Suppressor macrophage treated with lipopolysaccharide for 1 hour (primary cell): ENCODE measurements at regions not wholly inside any gene's neighbourhood (a gene's known extent, or its start where the extent isn't known, plus 50 kb on each side); places are given as distances from the start of the nearest gene placed in this dataset.

Experiments used
- DNase-seq, 3 donors: peaks; one replicate each; pipeline ENCODE4 v3.0.0-alpha.2; 2020 to 2022

DNA sequence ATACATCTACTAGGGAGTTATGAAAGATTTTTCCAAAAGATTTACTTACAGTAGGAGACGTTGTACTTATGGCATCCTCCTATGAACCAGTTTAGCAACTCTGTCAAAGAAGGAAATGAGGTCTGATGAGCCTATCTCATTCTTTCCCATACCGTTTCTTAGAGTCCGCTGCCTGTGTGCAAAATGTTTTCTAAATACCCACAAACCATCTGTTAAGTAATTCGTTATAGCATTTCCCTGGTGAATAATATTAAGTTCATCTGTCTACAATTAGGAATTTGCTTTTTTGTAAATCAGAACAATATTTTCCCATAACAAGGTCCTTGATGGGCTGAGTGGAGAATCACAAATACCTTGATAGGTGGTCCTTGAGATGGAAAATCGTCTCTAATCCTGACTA lies 178.8 kb upstream of the TMTC4 start:
- no peak for DNase-seq

DNA sequence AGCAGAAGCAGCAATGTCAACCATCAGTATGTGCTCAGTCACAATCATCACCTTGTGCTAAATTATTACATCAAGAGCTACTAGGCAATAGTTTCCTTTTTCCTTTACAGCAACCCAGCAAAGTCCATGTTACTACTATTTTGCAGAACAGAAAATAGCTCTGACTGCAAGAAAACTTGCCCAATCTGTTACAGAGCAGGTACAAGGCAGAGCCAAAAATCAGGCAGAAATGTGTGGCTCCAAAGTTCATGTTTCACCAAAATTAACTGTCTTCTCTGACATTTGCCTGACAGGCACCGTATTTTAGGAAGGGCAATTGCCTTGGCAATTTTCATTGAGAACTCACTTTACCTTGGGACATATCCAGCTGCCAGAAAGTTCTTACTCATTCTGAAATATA lies 177.6 kb upstream of the TMTC4 start:
- DNase-seq, result no peak

DNA sequence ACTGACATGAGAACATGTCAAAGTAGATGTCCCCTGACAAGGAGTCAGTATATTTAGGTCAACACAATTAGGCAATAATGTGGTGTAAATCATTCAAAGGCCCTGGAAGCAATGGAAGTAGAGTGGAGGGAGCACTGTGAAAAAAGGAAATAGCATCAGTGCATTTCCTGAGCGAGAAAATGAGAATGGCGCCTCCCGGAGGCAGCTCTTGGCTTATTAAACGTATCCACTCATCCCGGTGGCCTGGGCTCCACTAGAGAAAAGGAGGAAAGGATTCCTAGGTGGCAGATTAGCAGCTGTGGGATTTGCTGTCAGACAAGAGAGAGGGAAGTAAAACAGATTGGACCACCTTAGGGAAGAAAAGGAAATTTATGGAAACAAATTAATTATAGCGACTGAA lies 173.7 kb upstream of the TMTC4 start:
- no peak for DNase-seq

DNA sequence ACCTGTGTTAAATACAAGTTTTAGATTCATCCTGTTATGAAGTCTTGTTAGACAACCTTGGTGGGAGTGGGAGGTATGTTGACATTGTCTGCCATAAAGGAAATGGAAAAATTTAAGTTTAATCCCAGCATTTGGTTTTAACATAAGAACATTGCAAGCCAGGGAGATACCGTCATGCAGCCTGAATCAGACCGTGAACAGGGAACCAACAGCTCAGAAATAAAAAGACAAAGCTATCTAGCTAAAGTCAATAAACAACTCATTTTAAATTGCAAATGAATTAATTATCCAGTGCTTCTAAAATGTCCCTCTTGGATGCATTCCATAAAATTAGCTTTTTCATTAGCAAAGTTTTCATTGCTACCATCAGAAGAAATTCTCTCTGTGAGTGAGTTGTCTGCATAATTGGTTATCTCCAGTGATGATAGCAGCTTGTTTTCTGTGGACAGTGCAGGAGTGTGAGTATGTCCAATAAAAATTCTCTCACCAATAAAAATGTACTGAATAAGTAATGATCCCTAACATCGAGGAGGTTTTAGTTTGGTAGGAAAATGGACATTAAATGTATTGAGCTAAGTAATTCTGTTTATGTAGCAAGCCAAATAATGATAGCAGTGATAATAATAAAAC lies 170.6 kb upstream of the TMTC4 start:
- DNase-seq, result no peak

DNA sequence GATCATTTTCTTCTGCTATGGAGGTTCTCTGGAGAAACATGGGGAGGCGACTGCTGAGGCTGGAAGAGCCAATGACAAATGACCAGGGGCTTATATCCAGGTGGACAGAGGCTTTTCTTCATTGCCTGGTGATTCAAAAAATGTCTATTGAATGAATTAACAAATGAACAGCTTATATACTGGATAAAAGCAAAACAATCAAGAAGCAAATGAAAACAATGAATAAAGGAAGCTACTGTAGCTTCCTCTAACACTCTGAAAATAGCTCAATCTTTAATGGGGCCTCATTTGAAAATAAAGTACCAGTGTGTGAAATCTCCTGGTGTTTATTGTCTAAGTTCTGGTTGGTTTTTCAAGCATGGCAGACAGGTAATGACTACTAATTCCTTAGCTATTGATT lies 167.5 kb upstream of the TMTC4 start:
- no peak for DNase-seq

DNA sequence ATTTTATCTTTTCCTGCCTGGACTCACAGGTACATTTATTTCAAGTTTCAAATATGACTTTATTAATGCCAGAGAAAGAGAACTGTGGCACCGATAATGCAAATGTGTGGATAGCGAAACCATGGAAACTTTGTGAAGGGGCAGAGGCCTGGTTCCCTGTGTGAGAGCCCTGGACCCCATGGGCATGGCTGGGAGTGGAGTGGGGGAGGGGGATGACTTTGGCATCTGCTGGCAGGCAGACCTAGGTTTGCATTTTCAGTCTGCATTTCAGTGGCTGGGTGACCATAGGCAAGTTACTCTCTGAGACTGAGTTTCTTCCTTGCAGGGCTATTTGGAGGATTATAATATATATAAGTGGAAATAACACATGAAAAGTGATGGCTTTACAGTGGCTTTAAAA lies 163.8 kb upstream of the TMTC4 start:
- no peak for DNase-seq

DNA sequence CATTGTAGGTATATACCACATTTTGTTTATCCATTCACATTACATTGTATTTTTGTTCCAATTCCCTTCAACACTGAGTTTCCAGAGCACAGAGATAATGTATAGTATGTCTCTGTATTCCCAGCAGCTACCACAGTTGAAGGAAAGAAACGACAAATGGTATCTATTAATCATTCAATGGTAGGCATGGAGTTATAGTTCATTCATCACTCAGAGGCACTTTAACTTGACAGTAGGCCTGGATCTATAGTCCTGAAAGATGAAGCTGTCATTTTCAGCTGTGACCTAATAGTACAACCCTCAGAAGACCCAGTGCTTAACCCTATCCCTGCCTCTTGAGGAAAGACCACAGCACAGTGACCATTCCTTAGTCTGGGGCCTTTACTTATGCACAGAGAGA lies 163.0 kb upstream of the TMTC4 start:
- no peak for DNase-seq

DNA sequence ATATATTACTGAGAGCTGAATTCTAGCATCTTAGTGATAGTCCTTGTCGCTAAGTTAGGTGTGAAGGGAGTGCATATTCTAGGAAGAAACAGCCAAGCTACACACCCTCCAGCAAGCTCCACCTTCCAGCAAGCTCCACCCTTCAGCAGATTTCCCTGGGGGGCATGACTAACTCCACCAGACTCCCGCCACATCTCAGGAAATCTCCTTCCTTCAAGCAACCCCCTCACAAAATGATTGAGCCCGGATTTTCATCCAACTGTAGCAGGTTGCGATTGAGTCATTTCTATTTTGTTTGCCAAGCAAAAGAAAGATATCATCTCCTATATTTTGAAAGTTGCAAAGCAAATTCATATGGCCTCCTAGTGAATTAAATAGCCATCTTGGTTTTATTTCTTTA lies 162.1 kb upstream of the TMTC4 start:
- no peak for DNase-seq

DNA sequence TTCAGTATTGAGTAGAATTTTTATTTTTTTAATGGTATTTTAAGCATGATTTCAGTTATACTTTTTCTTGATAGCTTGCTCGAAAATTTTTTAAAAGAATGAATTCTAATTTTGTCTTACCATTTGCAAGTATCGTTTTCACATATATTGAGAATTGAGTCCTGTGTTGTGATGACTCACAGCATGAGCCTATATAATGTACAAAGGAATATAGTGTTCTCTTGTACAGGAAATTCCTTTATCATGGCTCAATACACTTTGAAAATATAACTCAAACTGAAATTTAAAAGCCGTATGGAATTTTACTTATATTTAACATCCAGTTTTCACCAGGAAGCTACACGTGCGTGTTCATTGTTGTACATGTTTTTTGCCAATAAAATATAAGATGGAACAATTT lies 161.1 kb upstream of the TMTC4 start:
- no peak for DNase-seq

DNA sequence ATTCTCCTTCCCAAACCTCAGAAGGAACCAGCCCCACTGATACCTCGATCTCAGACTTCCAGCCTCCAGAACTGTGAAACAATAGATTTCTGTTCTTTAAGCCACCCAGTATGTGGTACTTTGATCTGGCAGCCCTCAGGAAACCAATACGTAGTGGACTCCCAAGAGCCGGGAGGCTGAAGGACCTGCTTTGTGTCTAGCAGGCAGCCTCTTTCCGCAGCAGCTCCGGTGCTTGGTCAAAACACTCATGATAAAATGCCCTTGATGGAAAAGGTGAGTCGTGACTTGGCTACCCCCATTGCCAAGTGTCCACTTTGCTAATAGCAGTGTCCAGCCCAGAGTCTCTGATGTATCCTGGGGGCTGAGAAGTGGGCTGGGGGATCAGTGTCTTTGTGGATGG lies 158.8 kb upstream of the TMTC4 start:
- no peak for DNase-seq

DNA sequence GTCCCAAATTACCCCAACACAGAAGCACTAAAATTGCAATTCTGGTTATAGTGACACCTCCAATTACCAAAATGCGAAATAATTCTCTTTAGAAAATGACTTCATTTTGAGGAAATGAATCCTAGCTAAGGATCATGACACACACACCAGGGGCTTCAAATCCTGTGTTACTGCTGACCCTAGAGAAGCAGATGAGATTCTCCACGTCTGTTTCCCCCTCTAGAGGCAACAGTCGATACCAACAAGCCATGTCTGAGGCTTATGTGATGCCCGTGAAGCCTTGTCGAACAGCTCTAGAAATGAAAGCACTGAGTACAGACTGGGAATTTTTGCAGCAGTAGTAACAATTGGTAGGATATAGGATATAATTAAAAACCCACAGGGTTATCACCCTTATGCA lies 153.6 kb upstream of the TMTC4 start:
- no peak for DNase-seq

DNA sequence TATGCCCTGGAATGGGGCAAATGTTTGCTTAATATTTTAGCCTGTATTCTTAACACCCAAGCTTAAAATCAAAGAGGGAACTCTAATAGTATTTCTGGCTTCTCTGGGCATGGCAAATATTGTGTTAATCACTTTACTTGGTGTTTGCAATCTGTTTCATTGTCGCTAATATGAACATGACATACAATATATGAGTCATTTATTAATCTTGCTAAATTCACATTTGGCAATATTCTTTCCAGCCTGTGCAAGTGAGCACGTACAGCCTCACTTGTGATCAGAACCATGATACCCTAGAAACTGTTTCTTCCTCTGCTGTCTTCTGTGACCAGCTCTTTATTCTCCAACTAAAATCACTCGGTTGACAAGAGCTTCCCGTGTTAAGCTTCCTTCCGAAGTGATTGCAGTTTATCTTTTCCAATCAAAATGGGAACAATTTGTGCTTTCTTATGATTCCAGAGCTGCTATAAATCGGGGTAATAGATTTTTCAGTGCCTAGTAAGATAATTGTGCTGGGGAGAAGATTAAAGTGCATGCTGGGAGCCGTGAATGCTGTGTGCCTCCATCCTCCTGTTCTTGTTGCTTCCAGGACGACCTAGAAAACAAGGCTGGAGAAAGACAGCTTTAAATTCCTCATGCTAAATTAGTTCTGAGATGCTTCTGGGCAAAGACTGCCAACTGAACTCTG lies 153.0 kb upstream of the TMTC4 start:
- DNase-seq, result no peak

DNA sequence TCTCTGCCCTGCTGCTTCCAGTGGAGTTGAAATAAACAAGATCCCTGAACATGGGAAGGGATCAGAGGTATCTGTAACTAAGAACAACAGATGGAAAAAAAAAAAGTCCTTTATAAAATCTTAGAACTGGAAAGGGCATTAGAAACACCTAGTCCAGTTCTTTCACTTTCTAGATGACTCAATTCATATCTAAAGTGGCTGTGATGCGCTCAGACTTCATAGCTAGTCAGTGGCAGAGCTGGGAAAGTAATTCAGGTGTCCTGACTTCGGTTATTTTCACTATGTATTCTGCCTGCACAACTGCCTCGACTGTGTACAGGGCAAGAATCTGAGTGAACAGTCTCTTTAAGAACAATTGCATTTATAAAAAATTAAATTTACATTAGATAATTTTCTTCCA lies 151.8 kb upstream of the TMTC4 start:
- no peak for DNase-seq

DNA sequence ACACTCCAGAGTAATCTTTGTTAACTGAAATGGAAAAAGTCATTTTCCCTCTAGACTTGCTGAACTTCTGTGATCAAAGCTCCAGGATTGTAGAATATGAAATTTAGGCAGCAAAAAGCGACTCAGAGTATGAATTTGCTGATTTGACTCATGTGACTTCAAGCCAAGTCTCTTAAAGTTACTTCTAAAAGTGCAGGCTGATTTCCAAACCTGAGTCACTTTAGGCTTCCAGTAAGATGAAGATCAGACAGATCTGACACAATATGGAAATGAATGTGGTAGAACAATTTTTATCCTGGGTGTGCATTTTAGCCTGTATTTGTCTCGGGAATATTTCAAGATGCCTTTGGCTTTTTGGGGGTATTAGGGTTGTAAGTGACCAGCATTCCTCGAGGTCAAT lies 151.0 kb upstream of the TMTC4 start:
- DNase-seq, result no peak

DNA sequence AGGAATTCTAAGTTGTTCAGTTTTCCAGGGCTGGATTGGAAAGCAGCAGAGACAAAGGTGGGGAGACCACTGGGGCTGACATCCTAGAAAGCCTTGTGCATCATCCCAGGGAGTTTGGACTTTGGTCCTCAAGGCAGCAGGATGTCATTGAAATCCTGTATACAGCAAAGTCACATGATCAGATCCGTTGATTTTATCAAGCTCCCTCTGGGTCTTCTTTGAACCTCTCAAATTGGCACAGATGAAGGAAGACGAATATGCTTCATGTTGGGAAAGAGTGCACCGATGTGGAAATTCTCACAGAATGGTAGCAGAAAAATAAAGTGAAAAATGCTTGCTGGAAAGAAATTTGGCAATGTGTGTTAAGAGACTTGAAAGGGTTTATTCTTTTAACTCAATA lies 149.8 kb upstream of the TMTC4 start:
- DNase-seq, result no peak

DNA sequence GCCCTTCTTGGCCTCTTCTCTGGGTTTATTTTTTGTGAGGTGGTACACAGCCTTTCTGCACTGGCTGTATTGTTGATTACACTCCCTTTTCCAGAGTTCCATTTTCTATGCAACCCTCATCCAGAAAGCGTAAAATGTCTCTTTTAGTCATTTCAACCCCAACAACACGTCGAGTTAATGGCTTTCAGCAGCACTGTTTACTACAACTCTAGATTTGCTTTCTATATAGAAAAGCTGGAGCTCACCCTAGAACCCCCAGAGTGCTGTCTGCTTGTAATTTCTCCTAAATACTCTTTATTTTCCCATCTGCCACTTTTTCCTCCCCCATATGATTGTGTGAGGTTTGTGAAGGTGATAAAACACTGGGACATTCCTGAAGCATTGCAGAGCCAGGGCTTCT lies 148.9 kb upstream of the TMTC4 start:
- DNase-seq, result no peak

DNA sequence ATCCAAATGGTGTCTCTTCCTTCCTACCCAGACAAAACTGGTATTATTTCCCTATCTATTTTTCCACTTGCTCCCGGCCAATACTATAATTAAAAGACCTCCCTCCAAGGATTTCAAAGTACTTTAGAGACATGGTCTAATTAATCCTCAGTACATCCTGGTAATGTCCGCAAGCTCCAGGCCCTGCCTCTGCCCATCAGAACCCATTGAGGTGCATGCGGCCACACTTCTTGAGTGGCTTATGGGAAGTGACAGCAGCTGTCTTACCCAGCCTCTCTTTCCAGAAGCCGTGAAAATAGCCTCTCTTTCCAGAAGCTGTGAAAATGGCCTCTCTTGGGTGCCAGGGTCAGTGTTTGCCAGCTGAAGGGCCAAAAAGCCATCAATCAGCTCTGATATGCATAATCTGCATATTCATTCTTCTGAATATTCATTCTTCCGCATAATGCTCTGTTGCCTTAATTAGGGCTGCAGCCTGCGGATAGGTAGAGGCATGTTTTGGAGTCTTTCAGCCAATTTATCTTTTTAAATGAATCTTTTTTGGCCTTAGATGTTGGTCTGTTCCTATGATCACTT lies 148.4 kb upstream of the TMTC4 start:
- DNase-seq, result no peak

DNA sequence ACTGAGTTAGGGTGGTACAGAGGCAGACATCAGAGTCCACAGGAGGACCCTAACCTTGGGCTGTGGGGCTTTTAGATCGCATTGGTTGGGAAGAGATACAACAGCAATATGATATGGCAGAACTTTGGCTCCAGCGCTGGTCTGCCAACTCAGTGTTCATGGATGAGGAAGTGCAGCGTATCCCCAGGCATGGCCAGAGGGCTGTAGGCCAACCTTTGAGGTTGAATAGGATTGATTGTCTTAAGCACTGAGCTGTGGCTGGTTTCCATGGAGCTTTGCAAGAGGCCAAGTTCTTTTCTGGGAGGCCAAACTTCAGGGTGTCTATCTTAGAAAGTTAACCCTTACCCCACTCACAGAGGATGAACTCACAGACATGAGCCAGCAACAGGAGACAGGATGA lies 144.1 kb upstream of the TMTC4 start:
- no peak for DNase-seq

DNA sequence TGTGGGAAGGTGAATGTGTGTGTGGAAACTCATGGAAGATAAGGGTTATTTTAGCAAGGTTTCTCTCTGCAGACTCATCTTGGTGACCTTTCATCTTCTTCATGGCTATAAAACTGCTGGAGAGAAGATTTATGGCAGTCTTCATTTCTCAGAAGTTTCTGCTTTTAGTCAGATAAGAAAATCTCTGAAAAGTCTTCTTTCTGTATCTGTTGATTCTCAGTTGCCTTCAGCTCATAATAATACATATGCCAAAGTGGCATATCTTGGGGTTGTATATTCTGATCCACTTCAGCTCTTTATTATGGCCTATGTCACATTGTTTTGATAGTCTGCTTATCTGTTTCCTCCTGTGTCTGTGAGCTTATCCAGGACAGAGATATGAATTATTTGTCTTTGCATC lies 143.3 kb upstream of the TMTC4 start:
- no peak for DNase-seq

DNA sequence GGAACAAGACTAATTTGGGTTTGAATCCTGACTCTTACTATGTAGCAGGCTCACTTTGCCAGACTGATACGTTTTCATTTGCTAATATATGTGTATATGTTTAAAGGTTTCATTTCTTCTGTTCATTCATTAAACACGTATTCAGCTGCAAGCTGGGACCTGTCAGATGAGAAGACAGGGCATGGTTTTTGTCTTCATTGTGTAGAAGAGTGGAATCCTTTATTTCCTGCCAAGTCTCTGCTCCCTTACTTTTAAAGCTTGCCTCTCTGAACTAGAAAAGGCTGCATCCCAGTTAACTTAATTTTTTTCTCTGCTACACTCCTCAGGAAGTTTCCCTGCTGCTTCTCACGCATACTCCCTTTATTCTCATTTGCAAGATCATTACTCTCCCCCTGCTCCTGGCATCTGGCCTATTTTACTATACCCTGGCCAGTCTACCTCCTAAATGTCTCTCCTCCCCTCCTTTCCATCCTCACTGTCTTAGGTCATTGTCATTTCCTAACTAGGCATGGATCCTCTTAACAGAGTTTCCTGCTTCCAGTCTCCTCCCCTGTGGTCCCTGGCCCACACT lies 141.0 kb upstream of the TMTC4 start:
- no peak for DNase-seq

DNA sequence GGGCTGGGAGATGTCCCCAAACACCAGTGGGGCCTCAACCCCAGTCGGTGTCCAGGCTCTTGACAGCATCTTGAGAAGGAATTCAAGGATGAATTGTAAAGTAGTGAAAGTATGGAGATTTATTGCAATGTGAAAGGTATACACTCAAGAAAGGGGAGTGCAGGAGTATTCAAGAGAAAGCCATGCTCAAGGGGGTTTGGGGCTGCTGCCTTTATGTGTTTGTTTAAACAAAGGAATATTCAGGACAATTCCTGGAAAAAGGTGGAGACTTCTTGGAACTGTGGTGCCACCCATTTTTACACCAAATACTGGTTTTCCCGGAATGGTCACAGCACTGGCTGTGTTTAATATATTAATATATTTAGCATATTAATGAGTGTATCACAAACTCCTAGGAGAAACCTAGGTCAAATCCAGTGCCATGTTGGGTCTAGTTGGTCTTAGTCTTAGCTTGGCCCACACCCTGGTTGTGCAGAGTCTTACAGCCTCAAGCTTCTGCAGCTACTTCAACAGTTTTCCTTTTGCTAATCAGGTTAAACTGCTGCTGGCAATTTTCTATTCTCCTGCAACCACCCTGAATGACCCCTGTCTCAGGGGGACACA lies 138.5 kb upstream of the TMTC4 start:
- DNase-seq, result no peak

DNA sequence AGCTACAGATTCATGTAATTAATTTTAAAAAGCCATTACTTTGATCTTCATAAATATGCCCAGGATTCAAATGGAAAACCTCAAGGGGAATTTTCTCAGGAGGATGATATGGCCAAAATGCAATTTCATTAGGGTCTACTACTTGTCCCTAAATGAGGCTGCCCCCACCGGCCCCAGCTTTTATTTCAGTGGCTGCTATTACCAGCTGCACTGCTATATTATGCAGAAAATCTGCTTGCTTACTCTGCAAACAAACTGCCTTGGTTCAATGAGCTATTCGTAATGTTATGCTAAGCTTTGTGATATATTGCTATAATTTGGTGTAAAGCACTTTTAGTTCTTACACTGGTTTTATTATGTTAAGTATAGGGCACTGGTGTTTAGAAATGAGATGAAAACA lies 137.3 kb upstream of the TMTC4 start:
- DNase-seq, result no peak

DNA sequence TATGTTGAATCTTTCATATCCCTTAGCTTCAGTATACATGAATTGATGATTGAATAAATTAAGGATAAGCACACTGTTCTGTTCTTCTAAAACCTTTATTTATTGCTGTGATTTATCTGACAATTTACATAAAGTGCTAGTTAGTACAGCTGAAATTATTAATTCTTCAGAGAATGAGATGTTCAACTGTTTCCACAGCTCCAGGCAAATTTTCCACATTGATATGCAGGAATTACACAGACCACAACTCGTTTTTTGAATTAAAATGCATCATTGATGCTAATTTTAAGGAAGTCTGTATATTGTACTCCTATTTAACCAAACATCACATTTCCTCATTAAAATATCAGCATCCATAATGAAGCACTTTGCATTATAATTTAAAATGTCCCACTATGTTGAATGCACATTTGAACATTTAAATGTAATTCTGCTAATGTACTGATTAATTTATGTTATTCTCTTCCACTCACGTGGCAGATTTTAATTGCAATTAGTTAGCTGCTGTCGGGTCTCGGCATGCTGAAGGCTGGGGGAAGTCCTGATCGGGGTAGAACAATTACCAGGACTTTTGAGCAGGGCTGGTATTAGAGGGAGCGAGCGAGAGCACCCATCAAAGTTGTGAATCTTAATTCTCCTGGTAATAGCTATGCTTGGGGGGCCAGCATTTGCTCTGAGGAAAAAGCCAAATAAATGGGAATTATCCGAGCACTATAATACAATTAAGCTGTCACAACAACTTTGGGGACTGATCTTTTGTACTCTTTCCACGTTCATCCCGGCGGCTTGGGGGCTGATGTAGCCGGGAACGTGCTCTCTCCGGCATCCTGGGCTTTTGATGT lies 136.7 kb upstream of the TMTC4 start:
- DNase-seq, result no peak
